PFSK-1 (cell line): ENCODE measurements at regions not wholly inside any gene's neighbourhood (a gene's known extent, or its start where the extent isn't known, plus 50 kb on each side); places are given as distances from the start of the nearest gene placed in this dataset.

Experiments used
- FOXP2 ChIP-seq: optimal IDR thresholded peaks from 2 replicates; pipeline ENCODE3; 2011; ENCODE audit warnings: borderline replicate concordance, control low read depth, inconsistent platforms; ENCODE audit not compliant: insufficient read depth; ENCODE audit errors: extremely low read length, extremely low read depth
- POLR2AphosphoS5 ChIP-seq: IDR thresholded peaks from 2 replicates; pipeline ENCODE4 v1.6.1; 2012; ENCODE audit warnings: low read depth, mild to moderate bottlenecking, control low read depth, low read length, moderate library complexity
- SIN3A ChIP-seq: IDR thresholded peaks from 2 replicates; pipeline ENCODE4 v1.6.1; 2012; ENCODE audit warnings: mild to moderate bottlenecking, low read length, moderate library complexity, borderline replicate concordance; ENCODE audit not compliant: insufficient read depth
- TAF1 ChIP-seq: IDR thresholded peaks from 2 replicates; pipeline ENCODE4 v1.6.1; 2012; ENCODE audit warnings: low read length, control low read depth, borderline replicate concordance; ENCODE audit not compliant: insufficient read depth
- TF ChIP-seq, protein P1 (sequence below), 2 experiments: IDR thresholded peaks; 2 replicates each; pipeline versions ENCODE4 v1.6.1 to v1.8.0; 2011 to 2012; ENCODE audit warnings: low read depth in 2 of 2, low read length in 2 of 2, control low read depth in 1 of 2, inconsistent platforms in 1 of 2, mild to moderate bottlenecking in 1 of 2, moderate library complexity in 1 of 2; ENCODE audit not compliant: insufficient read depth in 1 of 2

GRCh38 chr18:27894746-27895145 lies 282.2 kb downstream of the CDH2 start:
- no peak for TF ChIP-seq POLR2AphosphoS5
- no peak for TF ChIP-seq TAF1
- TF ChIP-seq, protein P1, sequence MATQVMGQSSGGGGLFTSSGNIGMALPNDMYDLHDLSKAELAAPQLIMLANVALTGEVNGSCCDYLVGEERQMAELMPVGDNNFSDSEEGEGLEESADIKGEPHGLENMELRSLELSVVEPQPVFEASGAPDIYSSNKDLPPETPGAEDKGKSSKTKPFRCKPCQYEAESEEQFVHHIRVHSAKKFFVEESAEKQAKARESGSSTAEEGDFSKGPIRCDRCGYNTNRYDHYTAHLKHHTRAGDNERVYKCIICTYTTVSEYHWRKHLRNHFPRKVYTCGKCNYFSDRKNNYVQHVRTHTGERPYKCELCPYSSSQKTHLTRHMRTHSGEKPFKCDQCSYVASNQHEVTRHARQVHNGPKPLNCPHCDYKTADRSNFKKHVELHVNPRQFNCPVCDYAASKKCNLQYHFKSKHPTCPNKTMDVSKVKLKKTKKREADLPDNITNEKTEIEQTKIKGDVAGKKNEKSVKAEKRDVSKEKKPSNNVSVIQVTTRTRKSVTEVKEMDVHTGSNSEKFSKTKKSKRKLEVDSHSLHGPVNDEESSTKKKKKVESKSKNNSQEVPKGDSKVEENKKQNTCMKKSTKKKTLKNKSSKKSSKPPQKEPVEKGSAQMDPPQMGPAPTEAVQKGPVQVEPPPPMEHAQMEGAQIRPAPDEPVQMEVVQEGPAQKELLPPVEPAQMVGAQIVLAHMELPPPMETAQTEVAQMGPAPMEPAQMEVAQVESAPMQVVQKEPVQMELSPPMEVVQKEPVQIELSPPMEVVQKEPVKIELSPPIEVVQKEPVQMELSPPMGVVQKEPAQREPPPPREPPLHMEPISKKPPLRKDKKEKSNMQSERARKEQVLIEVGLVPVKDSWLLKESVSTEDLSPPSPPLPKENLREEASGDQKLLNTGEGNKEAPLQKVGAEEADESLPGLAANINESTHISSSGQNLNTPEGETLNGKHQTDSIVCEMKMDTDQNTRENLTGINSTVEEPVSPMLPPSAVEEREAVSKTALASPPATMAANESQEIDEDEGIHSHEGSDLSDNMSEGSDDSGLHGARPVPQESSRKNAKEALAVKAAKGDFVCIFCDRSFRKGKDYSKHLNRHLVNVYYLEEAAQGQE (IDR thresholded peaks at IDR 0.05; ENCODE audit: insufficient read depth in 1 of 2, low read depth in 2 of 2, low read length in 2 of 2) = no peak
- TF ChIP-seq SIN3A = no peak
- TF ChIP-seq FOXP2 = no peak
